Cardiac muscle cell (in vitro differentiated cells and primary cell): ENCODE measurements at regions not wholly inside any gene's neighbourhood (a gene's known extent, or its start where the extent isn't known, plus 50 kb on each side); places are given as distances from the start of the nearest gene placed in this dataset.

Experiments
- DNase-seq, 2 donors: peaks; one replicate each; pipeline versions ENCODE4 v3.0.0 to v3.0.0-alpha.2; 2010 to 2017; ENCODE audit warnings: low read depth in 1 of 2, low spot score in 1 of 2
- H3K27ac ChIP-seq: fragments of 200-600 bp; sonication (generic); 2 replicates; pipeline ENCODE4 v1.5.1; 2016
- H3K27me3 ChIP-seq: fragments of 200-600 bp; sonication (generic); 2 replicates; pipeline ENCODE4 v1.6.0; 2016; ENCODE audit warnings: control low read depth
- H3K36me3 ChIP-seq: fragments of 200-600 bp; sonication (generic); 2 replicates; pipeline ENCODE4 v1.5.1; 2016; ENCODE audit warnings: control low read depth
- H3K4me1 ChIP-seq: fragments of 200-600 bp; sonication (generic); 2 replicates; pipeline ENCODE4 v1.8.1; 2017; ENCODE audit warnings: low read depth, mild to moderate bottlenecking, mixed run types
- H3K4me3 ChIP-seq: fragments of 200-600 bp; sonication (generic); 2 replicates; pipeline ENCODE4 v1.5.1; 2016; ENCODE audit warnings: mild to moderate bottlenecking
- H3K9me3 ChIP-seq: fragments of 200-600 bp; sonication (generic); 2 replicates; pipeline ENCODE4 v1.5.1; 2017; ENCODE audit warnings: low read depth, mild to moderate bottlenecking, control low read depth
- CTCF ChIP-seq: IDR thresholded peaks from 2 replicates; pipeline ENCODE4 v1.5.1; 2012; ENCODE audit warnings: low read depth, mild to moderate bottlenecking, low read length

GRCh38 chr5:4653475-4653874, 486.7 kb upstream of the ADAMTS16 start:
- Histone ChIP-seq H3K4me1 (no peaks in the 10 kb centered on the region), H3K9me3 (no peaks in the 10 kb centered on the region), H3K4me3 (no peak overlapping the region), H3K27me3 (no peaks in the 10 kb centered on the region), H3K27ac (no peak overlapping the region), H3K36me3 (no peaks in the 10 kb centered on the region)
- DNase-seq, result no peak
- no peak for TF ChIP-seq CTCF

GRCh38 chr5:4659851-4660250, 480.3 kb upstream of the ADAMTS16 start:
- no peak overlapping the region for H3K4me3 ChIP-seq
- no peaks in the 10 kb centered on the region for H3K36me3 ChIP-seq
- no peak for DNase-seq
- TF ChIP-seq CTCF, result no peak
- H3K4me1 ChIP-seq, result no peaks in the 10 kb centered on the region
- no peaks in the 10 kb centered on the region for H3K27me3 ChIP-seq
- no peaks in the 10 kb centered on the region for H3K9me3 ChIP-seq
- no peak overlapping the region for H3K27ac ChIP-seq

GRCh38 chr5:4661326-4661725, 478.8 kb upstream of the ADAMTS16 start:
- no peak overlapping the region for H3K27ac ChIP-seq
- no peak for TF ChIP-seq CTCF
- H3K9me3 ChIP-seq, result no peaks in the 10 kb centered on the region
- H3K4me3 ChIP-seq, result no peak overlapping the region
- H3K4me1 ChIP-seq, result no peaks in the 10 kb centered on the region
- DNase-seq, result no peak
- H3K36me3 ChIP-seq, result no peaks in the 10 kb centered on the region
- H3K27me3 ChIP-seq, result no peaks in the 10 kb centered on the region

- H3K9me3 ChIP-seq, result no peaks in the 10 kb centered on the region
- no peak for TF ChIP-seq CTCF
- H3K36me3 ChIP-seq, result no peaks in the 10 kb centered on the region
- no peak overlapping the region for H3K4me3 ChIP-seq
- no peak overlapping the region for H3K27ac ChIP-seq
- H3K27me3 ChIP-seq, result no peaks in the 10 kb centered on the region
- H3K4me1 ChIP-seq, result no peaks in the 10 kb centered on the region
- DNase-seq, result no peak
Measured at GRCh38 chr5:4661836-4662235, 478.3 kb upstream of the ADAMTS16 start.

- no peaks in the 10 kb centered on the region for H3K9me3 ChIP-seq
- no peaks in the 10 kb centered on the region for H3K27me3 ChIP-seq
- no peak for DNase-seq
- H3K36me3 ChIP-seq, result no peaks in the 10 kb centered on the region
- H3K27ac ChIP-seq, result no peak overlapping the region
- H3K4me1 ChIP-seq, result no peaks in the 10 kb centered on the region
- TF ChIP-seq CTCF, result no peak
- H3K4me3 ChIP-seq, result no peak overlapping the region
Measured at GRCh38 chr5:4662756-4663155, 477.4 kb upstream of the ADAMTS16 start.

GRCh38 chr5:4665911-4666310, 474.2 kb upstream of the ADAMTS16 start:
- TF ChIP-seq CTCF, result no peak
- no peaks in the 10 kb centered on the region for H3K4me1 ChIP-seq
- no peaks in the 10 kb centered on the region for H3K27me3 ChIP-seq
- H3K27ac ChIP-seq, result no peak overlapping the region
- no peak for DNase-seq
- no peaks in the 10 kb centered on the region for H3K9me3 ChIP-seq
- H3K4me3 ChIP-seq, result no peak overlapping the region
- H3K36me3 ChIP-seq, result no peaks in the 10 kb centered on the region
